Activated effector memory CD4-positive, alpha-beta T cell treated with Interleukin-2 at 50 U/mL for 16 hours (primary cell): ENCODE measurements at regions not wholly inside any gene's neighbourhood (a gene's known extent, or its start where the extent isn't known, plus 50 kb on each side); places are given as distances from the start of the nearest gene placed in this dataset.
"Not testable (repeated sequence)": the region's sequence is repeated elsewhere in the genome, so short reads cannot be mapped to it uniquely, and the experiment has no call there.

Source experiments
- DNase-seq: peaks from one replicate; pipeline ENCODE4 v3.0.0-alpha.2; 2020

DNA sequence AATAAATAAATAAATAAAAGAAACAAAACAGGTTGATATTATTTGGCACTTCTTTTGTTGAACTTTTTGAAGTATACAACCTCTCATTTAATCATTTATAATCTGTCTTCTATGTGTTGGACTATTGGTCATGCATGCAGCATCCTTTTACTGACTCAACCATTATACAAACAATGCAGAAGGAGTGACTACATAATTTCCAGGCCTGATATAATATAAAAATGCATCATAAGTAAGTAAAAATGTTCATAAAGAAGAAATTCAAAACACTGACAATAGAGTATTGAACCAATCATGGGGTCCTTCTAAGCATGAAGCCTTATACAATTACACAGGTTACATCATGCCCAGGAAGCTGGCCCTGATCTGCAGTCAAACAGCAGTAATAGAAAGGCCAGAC is 141.5 kb upstream of the FN1 start:
- no peak for DNase-seq

DNA sequence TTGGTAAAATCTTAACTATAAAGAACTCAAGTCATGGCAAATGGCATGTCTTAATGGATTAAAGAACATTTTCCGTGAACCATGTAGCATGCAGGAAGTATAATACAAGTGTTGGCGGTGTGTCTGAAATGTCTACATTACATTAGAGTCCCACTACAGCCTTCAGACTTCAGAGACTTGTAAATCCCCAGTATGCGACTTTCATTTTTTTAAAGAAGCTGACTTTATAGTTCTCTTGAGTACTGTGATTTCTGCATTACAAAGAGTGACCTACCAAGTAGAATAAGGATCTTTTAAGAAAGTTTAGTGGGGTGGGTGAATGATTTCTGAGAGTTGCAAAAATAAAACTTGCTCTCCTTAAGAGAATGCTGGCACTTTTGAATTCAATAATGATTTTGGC is 140.7 kb upstream of the FN1 start:
- no peak for DNase-seq

DNA sequence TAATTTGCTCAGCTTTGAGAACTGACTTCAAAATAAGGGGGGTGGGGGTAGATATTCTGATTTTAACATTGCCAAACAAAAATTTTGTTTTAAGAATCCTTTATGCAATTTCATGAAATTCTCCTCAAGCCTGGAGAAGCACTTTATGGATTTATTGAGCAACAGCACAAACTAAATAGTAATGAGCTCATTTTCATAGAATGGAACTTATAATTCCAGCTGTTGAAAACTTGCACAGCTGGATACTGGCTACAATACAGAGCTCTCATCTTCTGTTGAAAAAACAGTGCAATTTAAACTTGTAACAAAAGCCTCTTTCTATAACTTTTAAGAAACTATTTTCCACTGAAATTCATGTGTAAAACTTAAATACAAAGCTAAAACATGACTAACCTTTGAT is 137.6 kb upstream of the FN1 start:
- no peak for DNase-seq

DNA sequence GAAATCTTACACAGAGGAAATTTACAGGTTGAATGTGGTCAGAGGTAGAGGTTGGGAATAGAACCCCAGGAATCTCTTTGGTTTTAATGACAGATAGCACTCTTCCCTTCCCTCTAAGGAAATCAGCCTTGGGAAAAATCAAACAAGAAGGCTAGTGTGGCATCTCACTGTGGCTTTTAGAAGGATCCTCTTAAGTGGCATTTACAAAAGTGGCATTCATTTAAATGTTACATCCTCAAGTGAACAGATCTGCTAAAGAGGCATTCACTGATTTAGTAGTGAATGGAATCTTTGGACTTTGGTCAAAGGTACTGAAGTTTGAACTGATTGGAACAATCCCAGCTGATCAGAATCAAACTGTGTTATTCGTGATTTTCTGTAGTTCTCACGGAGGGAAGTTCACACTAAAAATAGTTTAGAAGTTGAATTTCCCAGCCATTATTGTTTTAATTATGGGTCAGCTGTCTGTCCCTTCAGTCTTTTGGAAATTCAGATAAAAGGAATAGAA is 136.5 kb upstream of the FN1 start:
- no peak for DNase-seq

DNA sequence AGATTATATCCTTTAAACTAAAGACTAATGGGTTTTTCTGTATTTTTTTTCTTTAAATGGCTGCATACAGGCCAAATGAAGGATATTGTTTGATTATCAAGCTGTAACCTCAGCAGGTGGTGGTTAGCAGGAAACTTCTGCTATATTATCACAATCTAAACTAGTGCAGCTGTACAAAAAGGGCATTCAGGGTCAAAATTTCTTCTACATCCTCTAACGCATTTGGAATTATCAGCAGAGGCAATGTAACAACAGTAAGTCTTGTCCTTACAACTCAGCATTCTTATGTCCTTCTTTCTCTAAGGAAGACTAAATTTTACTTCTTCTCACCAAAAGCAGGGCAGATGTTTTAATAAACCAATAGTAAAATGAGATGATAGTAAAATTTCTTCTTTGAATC is 135.8 kb upstream of the FN1 start:
- no peak for DNase-seq

DNA sequence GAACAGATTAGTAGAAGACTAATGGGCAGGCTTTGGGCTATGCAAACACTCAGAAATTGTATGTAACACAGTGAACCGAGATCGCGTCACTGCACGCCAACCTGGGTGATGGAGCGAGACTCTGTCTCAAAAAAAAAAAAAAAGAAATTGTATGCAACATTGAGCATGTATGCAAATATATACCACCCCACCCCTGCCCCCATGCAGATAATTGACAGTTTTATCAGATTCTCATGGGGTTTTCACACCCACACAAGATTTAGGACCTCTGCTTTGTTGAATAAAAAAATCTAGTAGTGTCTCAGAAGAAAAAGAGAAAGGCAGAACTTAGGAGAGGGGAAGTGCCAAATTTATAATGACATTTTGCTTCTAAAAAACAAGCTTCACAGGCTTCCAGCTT is 131.6 kb upstream of the FN1 start:
- no peak for DNase-seq

DNA sequence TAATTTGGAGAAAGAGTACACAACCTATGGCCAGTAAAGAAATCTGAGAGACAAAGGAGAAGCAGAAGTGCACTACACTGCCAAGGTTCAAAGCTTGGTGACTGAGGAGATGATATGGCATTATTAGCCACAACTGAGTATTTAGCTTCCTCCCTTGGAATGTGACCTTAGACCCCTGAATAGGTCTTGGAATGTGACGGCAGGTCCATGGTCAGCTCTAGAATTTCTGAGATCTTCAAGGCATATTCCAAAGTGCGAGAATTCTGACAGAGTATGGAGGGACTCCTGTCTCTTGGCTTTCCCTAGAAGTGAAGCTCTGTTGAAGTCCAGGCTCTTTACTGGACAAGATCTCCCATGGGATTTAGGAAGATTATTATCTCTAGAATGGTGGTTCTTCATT is 130.0 kb upstream of the FN1 start:
- DNase-seq, result no peak

DNA sequence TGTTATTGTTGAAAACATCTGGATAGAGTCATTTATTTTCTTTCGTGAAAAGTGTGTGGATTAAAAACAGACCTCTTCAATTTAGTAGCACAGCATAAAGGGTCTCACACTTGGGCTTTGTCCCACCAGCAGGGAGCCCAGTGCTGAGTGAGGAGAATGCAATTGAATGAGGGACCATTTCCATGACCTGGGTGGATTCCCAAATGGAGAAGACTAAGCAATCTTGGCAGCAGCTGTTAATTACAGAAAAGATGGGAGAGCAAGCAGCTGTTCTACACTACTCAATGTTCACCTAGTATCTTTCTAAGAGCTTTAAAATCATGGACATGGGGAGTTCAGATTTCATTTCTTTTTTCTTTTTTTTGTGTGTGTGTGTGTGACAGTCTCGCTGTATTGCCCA is 121.8 kb upstream of the FN1 start:
- DNase-seq, result no peak

DNA sequence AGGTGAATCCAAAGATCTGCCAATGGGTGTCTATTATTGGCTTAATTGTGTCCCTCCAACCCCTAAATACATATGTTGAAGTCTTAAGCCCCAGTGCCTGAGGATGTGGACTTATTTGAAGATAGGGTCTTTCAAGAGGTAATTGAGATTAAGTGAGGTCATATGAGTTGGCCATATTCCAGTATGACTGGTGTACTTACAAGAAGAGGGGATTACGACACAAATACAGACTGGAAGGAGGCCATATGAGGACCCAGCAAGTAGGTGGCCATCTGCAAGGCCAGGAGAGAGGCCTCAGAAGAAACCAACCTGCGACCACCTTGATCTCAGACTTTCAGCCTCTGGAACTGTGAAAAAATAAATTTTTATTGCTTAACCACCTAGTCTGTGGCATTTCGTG is 121.1 kb upstream of the FN1 start:
- DNase-seq, result no peak

DNA sequence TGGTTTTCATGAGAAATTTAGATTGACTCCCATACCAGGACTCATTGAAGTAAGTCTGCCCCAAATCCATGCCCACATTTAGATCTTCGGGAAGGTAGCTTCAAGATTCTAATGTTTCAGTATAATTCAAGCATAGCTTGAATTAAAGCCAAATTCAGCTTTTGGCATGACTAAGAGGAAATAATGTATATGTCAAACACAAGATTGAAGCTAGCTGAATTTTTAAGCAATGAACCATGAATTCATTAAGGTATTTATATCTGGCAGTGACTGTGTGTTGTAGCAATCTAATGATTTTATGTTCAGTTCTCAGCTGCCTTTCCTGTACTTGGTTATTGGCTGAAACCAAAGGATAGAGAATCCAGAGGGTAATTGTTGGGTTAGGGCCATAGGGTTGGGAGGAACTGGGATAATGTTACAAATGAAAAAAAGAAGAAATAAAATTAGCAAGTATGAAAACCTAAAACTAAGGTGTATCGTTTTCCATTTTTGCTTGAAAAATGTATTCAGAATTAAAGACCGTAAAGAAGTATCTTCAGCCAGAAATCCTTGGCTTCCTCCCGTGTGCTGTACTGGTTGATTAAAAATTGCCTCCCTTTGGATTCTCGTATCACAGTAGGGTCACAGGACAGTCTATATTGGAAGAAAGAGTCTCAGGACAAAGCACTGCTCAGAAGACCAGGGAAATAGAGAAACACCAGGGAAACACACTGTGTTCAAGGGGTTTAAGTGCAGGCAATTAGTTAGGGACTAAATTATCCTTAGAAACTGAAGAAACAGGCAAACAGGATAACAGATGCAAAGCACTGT is 119.0 kb upstream of the FN1 start:
- DNase-seq, result no peak

DNA sequence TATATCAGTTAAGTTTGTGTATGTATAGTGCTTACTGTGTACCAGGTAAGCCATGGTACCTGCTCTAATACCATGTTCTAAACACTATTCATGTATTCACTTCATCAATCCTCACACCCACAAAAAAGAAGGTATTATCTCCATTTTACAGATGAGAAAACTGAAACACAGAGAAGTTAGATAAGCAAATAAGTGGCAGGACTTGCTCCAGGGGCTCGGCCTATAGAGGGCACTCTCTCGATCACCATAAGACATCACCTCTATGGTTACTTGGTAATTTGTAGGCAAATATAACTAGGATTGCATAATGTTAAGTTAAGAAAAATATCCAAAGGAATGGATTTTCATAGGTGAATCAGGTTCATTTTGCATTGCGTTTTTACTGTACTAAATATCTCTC is 118.1 kb upstream of the FN1 start:
- DNase-seq, result no peak

DNA sequence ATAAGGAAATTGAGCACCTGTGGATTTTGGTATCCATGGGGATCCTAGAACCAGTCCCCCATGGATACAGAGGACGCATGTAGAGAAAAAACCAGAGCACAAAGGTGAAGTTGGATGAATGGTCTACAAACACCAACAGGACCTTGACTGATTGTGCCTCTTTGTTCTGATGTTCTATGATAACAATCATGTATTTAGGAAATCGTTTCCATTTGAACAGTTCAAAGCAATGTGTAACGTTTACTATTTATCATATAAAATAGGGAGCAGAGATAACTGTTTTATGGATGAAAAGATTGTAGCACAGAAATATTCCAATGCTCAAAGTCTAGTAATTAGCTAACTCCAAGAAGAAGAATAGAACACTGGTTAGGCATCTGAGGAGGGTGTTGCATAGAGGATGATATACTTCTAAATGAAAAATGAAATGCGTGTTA is 116.3 kb upstream of the FN1 start:
- DNase-seq, result no peak

DNA sequence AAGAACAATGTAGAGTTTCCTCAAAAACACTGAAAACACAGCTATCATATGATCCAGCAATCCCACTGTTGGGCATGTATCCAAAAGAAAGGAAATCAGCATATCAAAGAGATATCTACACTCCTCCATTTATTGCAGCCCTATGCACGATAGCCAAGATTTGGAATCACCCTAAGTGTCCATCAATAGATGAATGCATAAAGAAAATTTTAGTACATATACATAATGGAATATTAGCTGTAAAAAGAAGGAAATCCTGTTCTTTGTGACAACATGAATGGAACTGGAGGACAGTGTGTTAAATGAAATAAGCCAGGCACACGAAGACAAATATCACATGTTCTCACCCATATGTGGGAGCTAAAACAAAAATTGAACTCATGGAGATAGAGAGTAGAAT is 114.5 kb upstream of the FN1 start:
- no peak for DNase-seq

DNA sequence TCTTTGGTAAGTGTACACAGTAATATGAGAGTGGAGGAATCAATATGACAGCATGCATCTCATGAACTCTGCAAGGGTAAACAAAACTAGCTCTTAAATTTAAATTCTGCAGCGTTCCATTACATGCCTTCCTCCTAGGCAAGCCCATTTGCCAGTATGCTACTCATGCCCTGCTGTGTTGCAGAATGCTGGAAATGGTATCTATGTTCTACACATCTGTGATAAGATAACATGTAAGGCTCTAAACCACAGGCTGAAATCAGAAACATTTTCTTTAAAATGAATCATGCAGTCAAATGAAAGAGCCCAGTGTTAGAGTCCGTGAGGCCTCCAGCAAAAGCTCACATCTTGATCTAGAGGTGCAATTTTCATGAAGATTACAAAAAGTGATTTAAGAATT is 112.8 kb upstream of the FN1 start:
- DNase-seq, result no peak

DNA sequence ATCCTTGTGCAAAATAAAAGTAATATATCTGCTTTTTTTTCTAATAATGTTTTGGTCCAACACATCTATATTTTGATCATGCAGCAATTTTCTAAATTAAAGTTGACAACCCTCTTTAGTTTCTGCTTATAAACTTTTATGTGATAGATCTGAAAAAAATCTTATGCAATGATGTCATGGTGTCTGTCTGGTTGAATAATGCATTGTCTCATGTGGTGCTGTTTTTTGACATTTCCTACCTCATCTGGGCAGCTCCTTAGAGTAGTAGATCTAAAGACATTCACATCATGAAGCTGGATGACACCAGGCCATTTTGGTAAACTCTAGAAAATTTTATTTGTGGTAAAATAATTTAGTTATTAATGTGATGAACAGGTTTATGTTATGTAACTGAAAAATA is 106.8 kb upstream of the FN1 start:
- DNase-seq, result no peak

DNA sequence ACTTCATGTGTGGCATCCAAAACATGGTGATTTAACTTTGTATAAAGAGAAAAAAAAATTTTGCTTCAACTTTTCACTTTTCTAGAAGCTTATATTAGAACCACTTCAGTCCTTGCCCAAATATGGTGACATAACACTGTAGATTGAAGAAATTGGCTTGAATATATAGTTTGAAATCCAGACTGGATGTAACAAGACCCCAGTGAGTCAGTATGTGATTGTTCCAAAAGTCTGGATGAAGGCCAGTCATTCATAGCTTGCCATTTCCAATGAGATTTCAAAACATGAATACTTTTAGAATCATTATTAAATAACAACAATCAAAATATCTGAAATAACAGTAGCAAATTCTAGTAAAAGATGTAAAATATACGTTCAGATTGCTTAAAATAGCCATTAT is 104.8 kb upstream of the FN1 start:
- DNase-seq, result no peak

DNA sequence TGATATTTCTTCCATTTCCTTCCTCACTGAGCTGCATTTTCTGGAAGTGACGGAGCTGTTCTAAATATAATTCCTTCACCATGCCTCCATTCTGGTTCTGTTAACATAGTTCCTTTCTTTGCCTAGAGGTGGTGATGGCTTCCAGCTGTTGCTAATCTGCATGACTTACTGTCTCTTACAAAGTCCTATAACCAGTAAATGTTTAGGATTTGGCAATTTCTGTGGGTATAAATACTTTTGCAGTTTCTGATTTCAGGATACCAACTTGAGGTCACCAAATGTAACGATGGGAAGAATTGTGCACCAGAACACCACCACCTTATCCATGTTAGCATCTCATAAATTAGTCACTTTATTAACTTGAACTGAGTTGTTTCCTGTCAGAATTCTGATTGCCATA is 101.7 kb upstream of the FN1 start:
- no peak for DNase-seq

DNA sequence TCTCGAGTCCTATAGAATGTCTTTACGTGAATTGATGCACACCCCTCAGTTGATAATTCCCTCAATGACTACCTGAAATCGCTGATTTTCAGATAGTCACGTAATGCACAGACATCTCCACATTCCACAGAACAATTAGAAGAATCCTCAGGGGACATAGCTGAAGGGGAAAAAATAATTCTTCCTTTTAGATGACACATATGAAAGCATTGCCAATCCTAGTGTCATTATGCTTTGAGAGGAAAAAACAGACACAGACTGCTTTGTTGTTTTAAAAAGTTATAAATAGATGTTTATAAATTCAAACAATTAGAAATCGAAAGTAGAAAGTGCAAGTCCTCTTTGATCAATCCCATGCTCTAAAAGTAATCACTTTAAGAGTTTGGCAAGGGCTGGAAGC is 100.6 kb upstream of the FN1 start:
- no peak for DNase-seq

DNA sequence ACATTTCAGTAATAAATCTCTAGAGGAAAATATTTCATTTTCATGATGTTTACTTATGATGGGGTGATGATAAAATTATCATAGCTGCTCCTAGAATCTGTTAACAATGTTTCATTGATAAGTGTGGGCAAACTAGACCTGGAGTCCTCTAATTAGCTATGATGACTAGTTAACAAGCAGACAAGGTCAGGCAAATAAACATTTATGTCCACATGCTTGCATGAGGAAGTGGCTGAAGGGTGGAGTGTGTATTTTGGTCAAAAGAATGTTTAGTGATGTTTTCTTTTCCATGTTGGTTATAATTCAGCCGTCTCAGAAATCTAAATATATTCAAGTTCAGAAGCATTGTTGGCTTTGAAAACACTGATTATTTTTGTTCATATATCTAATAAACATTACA is 99.9 kb upstream of the FN1 start:
- DNase-seq, result no peak

DNA sequence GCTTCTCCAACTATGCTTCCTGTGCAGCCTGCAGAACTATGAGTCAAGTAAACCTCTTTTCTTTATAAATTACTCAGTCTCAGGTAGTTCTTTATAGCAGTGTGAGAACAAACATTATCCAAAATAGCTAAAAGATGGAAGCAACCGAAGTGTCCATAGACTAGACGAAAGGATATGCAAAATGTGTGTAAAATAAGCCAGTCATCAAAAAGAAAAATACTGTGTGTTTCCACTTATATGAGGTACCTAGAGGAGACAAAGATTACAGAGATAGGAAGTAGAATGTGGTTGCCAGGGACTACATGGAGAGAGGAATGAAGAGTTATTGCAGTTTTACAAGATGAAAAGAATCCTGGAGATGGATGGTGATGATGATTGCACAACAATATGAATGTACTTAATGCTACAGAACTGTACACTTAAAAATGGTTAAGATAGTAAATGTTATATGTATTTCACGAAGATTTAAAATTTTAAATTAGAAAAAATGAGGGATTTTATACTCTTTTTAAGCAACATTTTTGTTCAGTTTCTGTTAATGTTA is 99.3 kb upstream of the FN1 start:
- DNase-seq, result no peak

DNA sequence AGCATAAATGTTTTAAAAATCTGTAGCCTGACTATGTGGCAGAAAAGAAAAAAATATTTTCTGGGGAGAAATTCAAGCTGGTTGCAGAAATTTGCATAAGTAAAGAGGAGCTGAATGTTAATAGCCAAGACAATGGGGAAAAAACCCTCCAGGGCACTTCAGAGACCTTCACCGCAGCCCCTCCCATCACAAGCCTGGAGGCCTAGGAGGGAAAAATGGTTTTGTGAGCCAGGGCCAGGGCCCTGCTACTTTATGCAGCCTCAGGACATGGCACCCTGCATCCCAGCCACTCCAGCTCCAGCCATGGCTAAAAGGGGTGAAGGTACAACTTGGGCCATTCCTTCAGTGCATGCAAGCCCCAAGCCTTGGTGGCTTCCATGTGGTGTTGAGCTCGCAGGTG is 97.8 kb upstream of the FN1 start:
- DNase-seq, result not testable (repeated sequence)

DNA sequence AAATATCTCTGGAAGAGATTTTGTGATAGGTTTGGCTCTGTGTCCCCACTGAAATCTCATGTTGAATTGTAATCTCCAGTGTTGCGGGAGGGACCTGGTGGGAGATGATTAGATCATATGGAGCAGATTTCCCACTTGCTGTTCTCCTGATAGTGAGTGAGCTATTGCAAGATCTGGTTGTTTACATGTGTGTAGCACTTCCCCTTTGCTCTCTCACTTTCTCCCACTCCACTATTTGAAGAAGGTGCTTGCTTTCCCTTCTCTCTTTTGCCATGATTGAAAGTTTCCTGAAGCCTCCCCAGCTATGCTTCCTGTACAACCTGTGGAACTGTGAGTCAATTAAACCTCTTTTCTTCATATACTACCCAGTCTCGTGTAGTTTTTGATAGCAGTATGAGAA is 97.0 kb upstream of the FN1 start:
- DNase-seq, result no peak

DNA sequence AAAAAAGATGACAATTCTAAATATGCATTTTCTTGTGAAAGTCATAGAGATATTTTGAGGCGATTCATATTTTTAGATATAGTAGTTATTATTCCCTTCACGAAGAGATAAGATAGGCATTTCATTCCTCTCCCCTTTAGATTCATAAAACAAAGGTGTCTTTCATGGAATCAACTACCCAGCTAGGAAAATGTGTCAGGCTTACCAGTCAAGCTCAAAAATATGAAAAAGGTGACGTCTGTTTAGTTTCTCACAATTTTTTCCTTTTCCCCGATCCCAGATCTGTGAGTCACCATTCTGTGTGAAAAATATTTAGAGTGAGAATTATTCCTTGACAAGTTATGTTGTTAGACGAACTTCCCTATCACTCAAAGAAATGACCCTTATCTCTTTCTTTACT is 95.4 kb upstream of the FN1 start:
- no peak for DNase-seq

DNA sequence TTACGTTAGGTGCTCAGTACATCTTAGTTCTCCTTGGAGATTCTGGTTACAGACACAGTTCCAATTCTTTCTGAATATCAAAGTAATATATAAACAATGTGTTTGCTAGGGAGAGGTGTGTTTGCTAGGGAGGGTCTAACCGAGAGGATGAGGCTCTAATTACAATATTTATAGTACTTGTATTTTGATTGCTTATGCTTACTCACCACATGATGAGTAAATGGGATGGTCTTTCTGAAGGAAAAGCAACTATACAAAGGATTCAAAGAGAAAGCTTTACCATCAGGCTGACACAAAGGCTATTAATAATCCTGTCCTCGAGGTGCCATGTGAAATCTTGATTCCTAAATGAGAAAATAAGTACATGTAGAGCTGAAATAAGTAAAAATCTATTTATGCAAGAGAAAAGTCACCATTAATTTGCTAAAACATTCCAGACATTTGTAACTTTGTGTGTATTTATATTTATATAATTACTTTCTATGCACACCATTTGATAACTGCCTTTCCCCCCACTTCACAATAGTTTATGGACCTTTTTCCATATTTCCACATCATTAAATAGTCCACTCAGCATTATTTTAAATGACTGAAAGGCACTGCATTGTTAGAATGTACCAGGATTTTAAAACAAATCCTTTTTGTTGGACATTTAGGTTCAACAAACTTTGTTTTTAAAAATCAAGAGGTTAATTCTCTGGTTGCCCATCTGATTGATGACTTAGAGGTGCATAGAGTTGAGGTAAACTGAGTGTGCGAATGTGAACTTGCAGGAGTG is 94.5 kb upstream of the FN1 start:
- no peak for DNase-seq
